ENCODE measurements at regions not wholly inside any gene's neighbourhood (a gene's known extent, or its start where the extent isn't known, plus 50 kb on each side); places are given as distances from the start of the nearest gene placed in this dataset.

DNA sequence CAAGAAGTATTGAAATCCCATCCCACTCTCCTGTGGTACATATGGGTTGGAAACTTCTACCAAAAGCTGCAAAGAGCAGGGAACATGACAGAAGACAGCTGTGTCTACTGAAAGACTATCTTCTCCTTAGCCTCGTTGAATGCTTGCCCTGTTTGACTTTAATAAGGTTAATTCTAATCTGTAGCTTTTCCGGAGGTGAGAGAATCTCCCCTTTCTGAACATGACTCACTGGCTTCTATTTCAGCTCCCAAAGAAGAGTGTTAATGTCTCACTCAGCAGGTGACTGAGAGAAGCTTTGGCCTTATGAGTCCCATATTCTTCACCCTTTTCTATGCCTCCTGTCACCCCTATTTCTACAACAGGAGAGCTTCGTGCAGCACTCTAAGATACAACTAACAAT is 88.3 kb downstream of the HHIPL2 start:
- H3K4me3 ChIP-seq (ENCODE audit: low read depth in 1 of 2, low read length in 2 of 2), result no peak overlapping the region
- H3K9ac ChIP-seq (ENCODE audit: low read depth, low read length), result no peak overlapping the region
- H3K79me2 ChIP-seq (ENCODE audit: insufficient read depth, low read length), result no peaks in the 10 kb centered on the region
- H3K36me3 ChIP-seq (ENCODE audit: insufficient read depth, low read length), result no peaks in the 10 kb centered on the region
- H4K20me1 ChIP-seq (ENCODE audit: insufficient read depth, low read length), result no peaks in the 10 kb centered on the region
- no peak overlapping the region for H3K27ac ChIP-seq (ENCODE audit: low read length)
- DNase-seq (no peak), ATAC-seq (ENCODE audit: insufficient read depth, low read depth) (no peak)
- H3K27me3 ChIP-seq (ENCODE audit: insufficient read depth, low read length, poor library complexity), result peaks cover 3% of the 10 kb centered on the region
- peaks cover 20% of the 10 kb centered on the region for H3K9me3 ChIP-seq (ENCODE audit: insufficient read depth, low read length, severe bottlenecking)
- TF ChIP-seq, protein P1, sequence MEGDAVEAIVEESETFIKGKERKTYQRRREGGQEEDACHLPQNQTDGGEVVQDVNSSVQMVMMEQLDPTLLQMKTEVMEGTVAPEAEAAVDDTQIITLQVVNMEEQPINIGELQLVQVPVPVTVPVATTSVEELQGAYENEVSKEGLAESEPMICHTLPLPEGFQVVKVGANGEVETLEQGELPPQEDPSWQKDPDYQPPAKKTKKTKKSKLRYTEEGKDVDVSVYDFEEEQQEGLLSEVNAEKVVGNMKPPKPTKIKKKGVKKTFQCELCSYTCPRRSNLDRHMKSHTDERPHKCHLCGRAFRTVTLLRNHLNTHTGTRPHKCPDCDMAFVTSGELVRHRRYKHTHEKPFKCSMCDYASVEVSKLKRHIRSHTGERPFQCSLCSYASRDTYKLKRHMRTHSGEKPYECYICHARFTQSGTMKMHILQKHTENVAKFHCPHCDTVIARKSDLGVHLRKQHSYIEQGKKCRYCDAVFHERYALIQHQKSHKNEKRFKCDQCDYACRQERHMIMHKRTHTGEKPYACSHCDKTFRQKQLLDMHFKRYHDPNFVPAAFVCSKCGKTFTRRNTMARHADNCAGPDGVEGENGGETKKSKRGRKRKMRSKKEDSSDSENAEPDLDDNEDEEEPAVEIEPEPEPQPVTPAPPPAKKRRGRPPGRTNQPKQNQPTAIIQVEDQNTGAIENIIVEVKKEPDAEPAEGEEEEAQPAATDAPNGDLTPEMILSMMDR (IDR thresholded peaks at IDR 0.05; ENCODE audit: borderline replicate concordance, extremely low read depth, low read length, poor library complexity, severe bottlenecking), result no peak
- no peak for TF ChIP-seq EZH2 (IDR thresholded peaks at IDR 0.05; ENCODE audit: borderline replicate concordance, low read depth, low read length, severe bottlenecking)
- peaks cover 4% of the 10 kb centered on the region; the same call in 1 of the 2 replicates for H3K4me1 ChIP-seq (ENCODE audit: insufficient read depth, low read length)
- H3K4me2 ChIP-seq (ENCODE audit: insufficient read depth, low read length), result no peak overlapping the region
- no peak overlapping the region for H2AFZ ChIP-seq (ENCODE audit: low read depth, low read length)

DNA sequence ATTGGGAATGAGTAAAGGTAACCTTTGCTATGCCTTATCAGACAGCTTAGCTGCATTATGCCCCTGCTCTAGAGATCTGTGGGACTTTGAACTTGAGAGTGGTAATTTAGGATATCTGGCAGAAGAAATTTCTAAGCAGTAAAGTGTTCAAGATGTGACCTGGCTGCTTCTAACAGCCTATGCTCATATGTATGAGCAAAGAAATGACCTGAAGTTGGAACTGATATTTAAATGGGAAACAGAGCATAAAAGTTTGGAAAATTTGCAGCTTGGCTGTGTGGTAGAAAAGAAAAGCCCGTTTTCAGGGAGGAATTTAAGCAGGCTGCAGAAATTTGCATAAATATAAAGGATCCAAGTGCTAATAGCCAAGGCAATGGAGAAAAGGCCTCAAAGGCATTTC is 90.4 kb downstream of the HHIPL2 start:
- TF ChIP-seq, protein P1 (IDR thresholded peaks at IDR 0.05; ENCODE audit: borderline replicate concordance, extremely low read depth, low read length, poor library complexity, severe bottlenecking), result no peak
- TF ChIP-seq EZH2 (IDR thresholded peaks at IDR 0.05; ENCODE audit: borderline replicate concordance, low read depth, low read length, severe bottlenecking), result no peak
- Histone ChIP-seq H3K27me3 (ENCODE audit: insufficient read depth, low read length, poor library complexity) (no peaks in the 10 kb centered on the region), H4K20me1 (ENCODE audit: insufficient read depth, low read length) (no peaks in the 10 kb centered on the region), H3K4me1 (ENCODE audit: insufficient read depth, low read length) (peaks cover 4% of the 10 kb centered on the region; the same call in 1 of the 2 replicates), H3K36me3 (ENCODE audit: insufficient read depth, low read length) (no peaks in the 10 kb centered on the region), H3K4me2 (ENCODE audit: insufficient read depth, low read length) (no peak overlapping the region), H3K79me2 (ENCODE audit: insufficient read depth, low read length) (no peaks in the 10 kb centered on the region), H3K9ac (ENCODE audit: low read depth, low read length) (no peak overlapping the region), H2AFZ (ENCODE audit: low read depth, low read length) (no peak overlapping the region), H3K27ac (ENCODE audit: low read length) (no peak overlapping the region), H3K9me3 (ENCODE audit: insufficient read depth, low read length, severe bottlenecking) (peaks cover 20% of the 10 kb centered on the region), H3K4me3 (ENCODE audit: low read depth in 1 of 2, low read length in 2 of 2) (no peak overlapping the region)
- ATAC-seq (ENCODE audit: insufficient read depth, low read depth) (no peak), DNase-seq (no peak)

DNA sequence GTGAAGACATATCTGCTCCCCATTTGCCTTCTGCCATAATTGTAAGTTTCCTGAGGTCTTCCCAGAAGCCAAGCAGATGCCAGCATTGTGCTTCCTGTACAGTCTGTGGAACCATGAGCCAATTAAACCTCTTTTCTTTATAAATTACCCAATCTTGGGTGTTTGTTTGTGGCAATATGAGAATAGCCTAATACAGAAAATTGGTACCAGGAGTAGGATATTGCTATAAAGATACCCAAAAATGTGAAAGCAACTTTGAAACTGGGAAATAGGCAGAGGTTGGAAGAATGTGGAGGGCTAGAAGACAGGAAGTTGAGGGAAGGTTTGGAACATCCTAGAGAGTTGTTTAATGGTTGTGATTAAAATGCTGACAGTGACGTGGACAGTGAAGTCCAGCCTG is 90.8 kb downstream of the HHIPL2 start:
- Histone ChIP-seq H3K27ac (ENCODE audit: low read length) (no peak overlapping the region), H3K4me2 (ENCODE audit: insufficient read depth, low read length) (no peak overlapping the region), H3K79me2 (ENCODE audit: insufficient read depth, low read length) (no peaks in the 10 kb centered on the region), H3K9me3 (ENCODE audit: insufficient read depth, low read length, severe bottlenecking) (peaks cover 20% of the 10 kb centered on the region), H3K4me1 (ENCODE audit: insufficient read depth, low read length) (peaks cover 4% of the 10 kb centered on the region; the same call in 1 of the 2 replicates), H4K20me1 (ENCODE audit: insufficient read depth, low read length) (no peaks in the 10 kb centered on the region), H3K27me3 (ENCODE audit: insufficient read depth, low read length, poor library complexity) (no peaks in the 10 kb centered on the region), H3K9ac (ENCODE audit: low read depth, low read length) (no peak overlapping the region), H2AFZ (ENCODE audit: low read depth, low read length) (no peak overlapping the region), H3K36me3 (ENCODE audit: insufficient read depth, low read length) (no peaks in the 10 kb centered on the region), H3K4me3 (ENCODE audit: low read depth in 1 of 2, low read length in 2 of 2) (no peak overlapping the region)
- DNase-seq, result no peak
- TF ChIP-seq EZH2 (IDR thresholded peaks at IDR 0.05; ENCODE audit: borderline replicate concordance, low read depth, low read length, severe bottlenecking), result no peak
- TF ChIP-seq, protein P1 (IDR thresholded peaks at IDR 0.05; ENCODE audit: borderline replicate concordance, extremely low read depth, low read length, poor library complexity, severe bottlenecking), result no peak
- no peak for ATAC-seq (ENCODE audit: insufficient read depth, low read depth)

Data from DND-41 (cell line).